ENCODE measurements at regions not wholly inside any gene's neighbourhood (a gene's known extent, or its start where the extent isn't known, plus 50 kb on each side); places are given as distances from the start of the nearest gene placed in this dataset.

DNA sequence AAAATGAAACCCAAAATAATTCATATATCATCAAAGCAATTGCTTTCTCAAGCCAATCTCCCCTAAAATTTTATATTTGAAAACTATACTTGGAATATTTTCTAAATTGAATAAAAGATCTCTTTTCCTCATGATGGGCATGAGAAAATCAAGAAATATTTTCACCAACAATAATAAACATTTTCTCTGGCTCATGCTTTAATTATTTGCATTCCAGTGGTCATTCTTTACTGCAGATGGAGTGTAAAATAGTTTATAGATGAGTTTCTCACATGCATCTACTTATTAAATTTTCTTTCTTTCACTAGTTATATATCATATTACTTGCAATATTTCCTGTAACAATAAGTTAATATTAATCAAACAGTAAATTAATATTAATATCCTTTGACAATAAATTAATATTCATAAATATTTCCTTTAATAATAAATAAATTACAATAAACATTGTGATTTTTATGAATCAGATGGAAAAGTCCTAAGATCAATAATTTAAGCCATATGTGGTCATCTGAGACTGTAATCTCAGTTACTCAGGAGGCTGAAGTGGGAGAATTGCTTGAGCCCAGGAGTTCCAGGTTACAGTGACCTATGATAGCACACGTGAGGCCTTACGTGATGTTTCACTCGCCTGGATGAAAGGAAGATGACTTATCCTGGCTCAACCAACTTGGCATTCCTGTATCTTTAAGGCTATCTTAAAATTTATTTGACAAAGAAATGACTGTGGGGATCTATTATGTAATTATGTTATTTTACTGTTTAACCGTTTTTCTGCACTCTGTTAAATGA lies 958.8 kb downstream of the ZPLD1 start:
- TF ChIP-seq CHD1 (IDR thresholded peaks at IDR 0.05; ENCODE audit: low read depth, low read length) (no peak), RAD21 (IDR thresholded peaks at IDR 0.05 in 1 of 2, conservative IDR thresholded peaks at IDR 0.05 in 1 of 2; ENCODE audit: low read depth in 2 of 2, low read length in 2 of 2) (no peak), RXRA (IDR thresholded peaks at IDR 0.05; ENCODE audit: insufficient read depth, low read depth, low read length) (no peak), GABPA (IDR thresholded peaks at IDR 0.05; ENCODE audit: borderline replicate concordance, insufficient read depth, low read length) (no peak), CREB1 (IDR thresholded peaks at IDR 0.05) (no peak), HDAC6 (IDR thresholded peaks at IDR 0.05; ENCODE audit: low read depth, low read length) (no peak), NRF1 (IDR thresholded peaks at IDR 0.05; ENCODE audit: low read depth, low read length) (no peak), TEAD4 (IDR thresholded peaks at IDR 0.05; ENCODE audit: low read depth, low read length) (no peak), KDM5A (IDR thresholded peaks at IDR 0.05; ENCODE audit: low read length) (no peak), CBX5 (IDR thresholded peaks at IDR 0.05; ENCODE audit: low read depth, low read length) (no peak), ASH2L (IDR thresholded peaks at IDR 0.05; ENCODE audit: low read length) (no peak)
- TF ChIP-seq, protein P1, sequence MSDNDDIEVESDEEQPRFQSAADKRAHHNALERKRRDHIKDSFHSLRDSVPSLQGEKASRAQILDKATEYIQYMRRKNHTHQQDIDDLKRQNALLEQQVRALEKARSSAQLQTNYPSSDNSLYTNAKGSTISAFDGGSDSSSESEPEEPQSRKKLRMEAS (IDR thresholded peaks at IDR 0.05): no peak
- Histone ChIP-seq H3K23me2 (ENCODE audit: low read depth, low read length) (no peaks in the 10 kb centered on the region), H3K4me3 (ENCODE audit: extremely low read depth in 1 of 4, insufficient read depth in 2 of 4, low read depth in 3 of 4, low read length in 4 of 4) (no peak overlapping the region), H3K36me3 (ENCODE audit: control insufficient read depth in 2 of 4, insufficient read depth in 4 of 4, low read length in 3 of 4) (no peaks in the 10 kb centered on the region), H2AK5ac (ENCODE audit: low read depth, low read length) (no peak overlapping the region), H3K79me1 (ENCODE audit: low read depth, low read length) (no peaks in the 10 kb centered on the region), H3K4me1 (replicated peaks in 1 of 4; ENCODE audit: control insufficient read depth in 3 of 4, insufficient read depth in 4 of 4, low read length in 3 of 4) (no peaks in the 10 kb centered on the region), H2BK12ac (ENCODE audit: low read depth, low read length) (no peak overlapping the region), H2BK15ac (ENCODE audit: low read length) (no peak overlapping the region), H3K9me3 (ENCODE audit: insufficient read depth in 2 of 2, low read depth in 1 of 2, low read length in 1 of 2) (no peaks in the 10 kb centered on the region), H3K23ac (ENCODE audit: insufficient read length) (no peak overlapping the region), H2BK120ac (replicated peaks; ENCODE audit: low read depth, low read length) (no peak overlapping the region), H4K5ac (ENCODE audit: insufficient read length, low read depth, low read length) (no peak overlapping the region), H2AFZ (ENCODE audit: low read length) (no peak overlapping the region), H3K56ac (replicated peaks; ENCODE audit: insufficient read length, low read depth, low read length) (no peak overlapping the region), H3K27ac (ENCODE audit: low read depth, low read length) (no peak overlapping the region), H2BK5ac (ENCODE audit: low read depth, low read length) (no peak overlapping the region), H3K9ac (replicated peaks in 1 of 4; ENCODE audit: extremely low read depth in 1 of 4, low read depth in 3 of 4, low read length in 3 of 4) (no peak overlapping the region), H4K20me1 (replicated peaks in 1 of 2; ENCODE audit: control insufficient read depth in 1 of 2, insufficient read depth in 2 of 2, low read length in 2 of 2) (no peaks in the 10 kb centered on the region), H4K8ac (ENCODE audit: extremely low read depth, insufficient read depth, low read length) (no peak overlapping the region), H4K91ac (replicated peaks; ENCODE audit: insufficient read length, low read length) (no peak overlapping the region), H3K27me3 (replicated peaks in 1 of 4; ENCODE audit: control insufficient read depth in 3 of 4, extremely low read depth in 1 of 4, insufficient read depth in 3 of 4, low read length in 3 of 4) (no peaks in the 10 kb centered on the region), H3K4ac (replicated peaks; ENCODE audit: insufficient read length, low read depth, low read length) (no peak overlapping the region), H3K18ac (ENCODE audit: extremely low read depth, low read length) (no peak overlapping the region), H3K79me2 (ENCODE audit: control insufficient read depth in 1 of 2, insufficient read depth in 2 of 2, low read length in 2 of 2) (no peaks in the 10 kb centered on the region), H3K14ac (ENCODE audit: insufficient read length) (no peak overlapping the region), H2BK20ac (ENCODE audit: low read length) (no peak overlapping the region), H3K4me2 (ENCODE audit: insufficient read depth in 1 of 2, low read depth in 2 of 2, low read length in 2 of 2) (no peak overlapping the region)
- no peak for DNase-seq (ENCODE audit: low read depth in 1 of 2, low spot score in 2 of 2)
- WGBS, 2 experiments (ENCODE audit: extremely low coverage in 1 of 2, insufficient coverage in 1 of 2, insufficient read length in 1 of 2, insufficient replicate concordance in 2 of 2, low coverage in 1 of 2, low lambda C conversion rate in 2 of 2, missing lambda C conversion rate in 1 of 2): 94% methylated on average over 4 of the region's 4 CpGs; no CpG with 5 or more reads in 1 of the 2 experiments
- ChIA-PET POLR2A (ENCODE audit: partially characterized antibody) (interaction anchor here (0.7 kb wide), 1 partner anchor 582 kb away, joined by 3 read pairs; no protein-coding TSS in a partner anchor), CTCF (ENCODE audit: partially characterized antibody) (interaction anchor here (0.7 to 1.5 kb wide), 3 partner anchors 25 to 556 kb away, joined by 3 to 5 read pairs (median 4); no protein-coding TSS in a partner anchor)
- no peak for FAIRE-seq
